ENCODE measurements at regions not wholly inside any gene's neighbourhood (a gene's known extent, or its start where the extent isn't known, plus 50 kb on each side); places are given as distances from the start of the nearest gene placed in this dataset.

DNA sequence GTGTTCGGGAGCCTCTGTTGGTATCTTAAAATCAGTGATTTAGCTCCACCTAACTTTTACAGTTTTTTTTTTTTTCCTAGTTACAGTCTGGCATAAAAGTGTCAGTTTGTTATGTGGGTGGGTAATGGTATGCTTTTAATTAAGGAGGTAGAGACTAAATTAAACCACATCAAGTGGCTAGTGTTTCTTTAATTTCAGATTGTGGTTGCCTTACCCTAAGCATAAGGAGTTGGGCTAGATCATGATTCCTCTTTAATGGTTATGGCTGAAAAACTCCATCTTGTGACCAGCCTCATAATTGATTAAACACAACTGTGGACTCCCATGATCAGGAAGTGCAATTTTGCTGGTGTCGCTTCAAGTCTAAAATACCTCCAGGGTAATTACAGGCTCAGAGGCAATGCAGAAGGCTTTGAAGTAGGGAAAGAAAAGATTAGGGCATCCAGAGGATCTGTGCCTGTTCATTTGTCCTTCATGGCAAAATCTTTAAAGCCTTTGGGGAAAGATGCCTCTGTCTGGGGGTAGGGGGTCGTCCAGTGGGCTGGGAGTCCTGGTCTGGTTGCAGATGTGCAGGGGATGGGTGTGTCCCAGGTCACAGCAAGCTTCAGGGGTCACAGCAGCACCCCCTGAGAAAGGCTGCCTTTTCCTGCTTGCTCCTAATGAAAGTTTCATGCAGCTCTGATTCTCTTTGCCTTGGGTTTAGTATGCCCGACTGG lies 579.2 kb downstream of the BCL11A start:
- DNase-seq (ENCODE audit: low read depth): no peak

DNA sequence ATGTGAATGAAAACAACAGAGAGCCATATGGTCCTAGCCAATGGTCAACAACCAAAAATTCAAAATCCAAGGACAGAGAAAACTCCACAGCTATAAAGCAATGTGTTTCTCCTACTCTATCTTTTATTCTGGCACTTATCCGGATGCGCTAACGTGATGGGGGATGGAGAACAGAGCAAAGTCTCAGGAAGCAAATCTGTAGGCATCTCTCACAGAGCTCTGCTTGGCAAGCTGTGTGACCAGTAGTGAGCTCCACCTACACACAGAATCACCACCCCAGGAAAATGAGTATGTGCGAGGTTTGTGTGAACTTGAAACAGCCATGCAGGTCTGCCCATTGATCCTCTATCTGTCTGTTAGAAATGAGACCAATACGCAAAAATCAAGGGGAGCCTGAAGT lies 584.3 kb downstream of the BCL11A start:
- DNase-seq (ENCODE audit: low read depth): no peak

DNA sequence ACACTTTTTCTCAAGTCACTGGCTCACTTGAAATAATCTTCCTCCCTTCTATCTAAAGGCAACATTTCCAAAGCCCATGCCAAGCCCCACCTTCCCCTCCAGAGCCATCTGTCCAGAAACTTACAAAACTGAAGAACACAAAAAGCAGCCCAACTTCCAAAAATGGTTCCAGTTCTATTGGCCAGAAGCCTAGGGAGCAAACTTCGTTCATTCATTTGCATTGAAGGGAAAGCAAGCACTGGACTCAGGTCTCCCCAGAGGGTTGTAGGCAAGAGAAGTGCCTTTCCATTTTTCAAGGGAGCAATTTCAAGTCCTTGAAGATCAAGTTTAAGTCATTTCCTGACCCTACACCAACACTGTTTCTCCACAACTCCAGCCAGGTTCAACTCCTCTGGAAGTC lies 585.0 kb downstream of the BCL11A start:
- no peak for DNase-seq (ENCODE audit: low read depth)

DNA sequence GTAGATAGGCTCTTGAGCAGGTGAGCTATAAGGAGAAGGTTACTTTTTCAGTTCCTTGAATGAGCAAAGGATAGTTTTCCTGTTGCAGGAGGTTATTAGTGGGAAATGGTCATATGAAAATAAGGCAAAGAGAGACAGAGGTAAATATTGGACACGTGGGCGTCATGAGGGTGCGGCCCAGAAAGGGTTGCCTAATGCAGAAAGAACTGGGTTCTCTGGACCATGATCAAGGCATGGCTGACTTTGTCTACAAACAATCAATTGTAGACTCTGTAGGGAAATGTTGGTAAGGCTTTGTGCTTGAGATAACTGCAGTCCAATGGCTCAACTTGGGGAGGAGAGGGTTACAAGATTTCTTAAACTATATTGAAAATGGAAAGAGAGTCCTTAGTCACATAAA lies 585.8 kb downstream of the BCL11A start:
- no peak for DNase-seq (ENCODE audit: low read depth)

DNA sequence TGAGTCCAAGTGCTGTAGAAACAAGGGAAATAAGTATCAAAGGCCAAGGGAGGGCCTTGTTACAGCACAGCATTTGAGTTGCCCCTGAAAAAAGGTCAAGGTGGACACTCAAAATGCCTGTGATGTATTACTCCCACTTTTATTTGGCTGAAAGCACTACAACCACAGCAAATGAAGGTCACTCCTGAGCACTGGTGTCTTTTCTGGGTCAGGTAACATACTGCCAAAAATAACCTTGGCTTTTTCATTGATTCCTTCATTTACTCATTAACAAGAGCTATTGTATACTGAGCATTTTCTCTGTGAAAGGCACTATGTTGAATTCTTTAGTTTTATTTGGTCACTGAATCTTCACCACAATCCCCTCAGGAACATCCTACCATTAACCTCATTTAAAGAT lies 590.3 kb downstream of the BCL11A start:
- DNase-seq (ENCODE audit: low read depth): no peak

DNA sequence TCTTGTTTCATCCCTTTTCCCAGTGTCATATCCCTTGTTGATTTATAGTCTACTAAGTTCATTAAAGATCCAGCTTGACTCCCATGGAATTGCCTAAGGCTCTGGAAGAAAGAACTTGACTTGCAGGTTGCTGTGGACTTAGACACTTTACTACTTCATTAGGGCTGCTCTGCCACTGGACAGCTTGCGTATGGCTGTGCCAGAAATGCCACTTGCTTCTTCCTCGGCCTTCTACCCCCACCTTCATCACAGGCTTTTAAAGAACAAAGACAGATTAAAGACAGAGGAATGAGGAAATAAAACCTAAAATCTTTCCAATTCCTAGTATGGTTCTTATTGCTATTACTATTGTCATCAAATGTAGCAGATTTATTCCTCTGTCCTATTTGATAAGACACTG lies 591.7 kb downstream of the BCL11A start:
- DNase-seq (ENCODE audit: low read depth): no peak

DNA sequence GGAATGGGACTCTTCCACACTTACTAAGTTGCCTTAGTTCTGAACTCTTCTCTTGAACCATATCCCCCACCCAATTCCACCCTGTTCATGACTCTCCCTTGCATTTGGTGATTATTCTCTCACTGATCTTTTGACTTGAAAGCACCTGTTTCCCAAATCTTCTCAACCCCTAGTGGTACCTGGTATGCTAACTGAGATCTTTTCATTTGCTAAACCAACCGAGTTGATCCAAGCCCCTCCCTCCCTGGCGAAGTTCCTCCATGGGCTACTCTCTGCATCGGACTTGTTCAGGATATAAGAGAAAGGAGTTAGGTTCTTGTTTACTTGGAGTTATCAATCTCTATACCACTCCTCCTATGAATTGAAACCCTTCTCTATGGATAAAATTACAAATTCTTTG lies 593.5 kb downstream of the BCL11A start:
- DNase-seq (ENCODE audit: low read depth): no peak

DNA sequence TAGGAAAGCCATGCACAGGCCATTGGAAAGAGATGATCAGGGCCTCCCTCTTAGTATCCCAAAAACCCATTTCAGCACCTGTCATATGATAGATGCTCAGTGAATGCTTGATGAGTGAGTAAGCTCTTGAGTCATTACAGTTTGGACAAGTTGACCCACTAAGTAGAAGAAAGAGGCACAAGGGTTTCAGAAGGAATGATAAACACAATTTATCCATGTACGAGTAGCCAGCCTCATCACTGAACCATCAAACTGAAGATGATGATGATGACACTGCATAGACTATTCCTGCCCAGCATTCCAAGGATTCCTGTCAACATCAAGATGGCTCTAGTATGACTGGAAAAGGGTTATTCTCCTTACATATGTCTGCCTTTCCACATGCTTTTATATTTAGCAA lies 596.0 kb downstream of the BCL11A start:
- DNase-seq (ENCODE audit: low read depth): no peak

DNA sequence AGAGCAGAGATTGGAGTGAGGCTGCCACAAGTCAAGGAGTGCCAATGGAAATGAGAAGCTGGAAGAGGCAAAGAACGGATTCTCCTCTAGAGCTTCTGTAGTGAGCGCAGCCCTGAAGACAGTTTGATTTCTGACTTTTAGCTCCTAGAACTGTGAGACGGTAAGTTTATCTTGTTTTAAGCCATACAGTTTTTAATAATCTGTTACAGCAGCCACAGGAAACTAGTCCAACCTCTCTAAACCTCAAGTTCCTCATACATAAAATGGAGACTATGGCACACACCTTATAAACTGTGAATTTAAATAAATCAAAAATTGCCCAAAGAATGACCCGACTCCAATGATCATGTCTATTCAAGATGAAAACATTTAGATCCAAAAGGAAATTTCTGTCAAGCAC lies 596.5 kb downstream of the BCL11A start:
- no peak for DNase-seq (ENCODE audit: low read depth)

DNA sequence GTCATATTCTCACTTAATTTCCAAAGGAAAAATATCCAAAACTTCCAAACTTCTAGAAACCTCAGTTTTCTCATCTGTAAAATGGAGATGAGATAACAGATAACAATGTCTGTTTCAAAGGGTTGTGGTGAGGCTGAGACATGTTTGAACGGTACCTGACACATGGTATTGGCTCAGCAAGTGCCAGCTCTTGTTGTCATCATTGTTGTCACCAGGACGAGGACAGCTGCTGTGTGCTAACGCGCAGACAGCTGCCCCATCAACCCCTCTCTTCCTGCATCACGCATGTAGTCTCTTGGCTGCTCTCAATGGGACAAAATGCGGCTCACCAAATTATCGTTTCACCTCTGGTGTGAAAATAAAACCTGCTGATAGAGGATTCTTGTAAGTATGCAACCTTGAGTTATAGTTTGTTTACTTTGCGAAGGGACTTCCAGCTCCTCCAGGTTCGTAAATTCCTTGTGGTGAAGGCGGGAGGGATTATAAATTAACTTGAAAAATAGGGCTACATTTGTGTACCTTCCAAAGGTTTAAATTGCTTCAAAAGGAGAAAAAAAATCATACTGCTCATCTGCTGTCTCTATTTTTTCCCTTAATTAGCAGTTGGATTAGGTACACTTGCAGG lies 605.4 kb downstream of the BCL11A start:
- no peak for DNase-seq (ENCODE audit: low read depth)

DNA sequence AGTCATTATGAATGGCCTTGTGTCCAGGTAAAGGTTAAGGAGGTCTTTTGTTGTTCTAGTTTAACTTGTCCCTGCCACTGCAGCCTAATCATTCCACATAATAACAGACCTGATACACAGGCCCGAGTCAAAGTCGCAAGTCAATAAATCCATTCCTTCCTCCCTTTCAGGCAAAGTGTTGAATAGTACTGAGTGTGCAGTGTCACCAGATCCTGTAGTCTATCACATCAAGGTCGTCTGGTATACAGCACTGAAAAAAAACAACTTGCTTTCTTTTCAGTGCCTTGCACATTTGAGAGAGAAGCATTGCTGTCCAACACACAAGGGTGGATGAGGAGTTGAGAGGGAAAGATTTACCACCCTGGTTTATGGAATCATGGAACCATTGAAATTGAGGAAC lies 606.2 kb downstream of the BCL11A start:
- DNase-seq (ENCODE audit: low read depth): no peak

DNA sequence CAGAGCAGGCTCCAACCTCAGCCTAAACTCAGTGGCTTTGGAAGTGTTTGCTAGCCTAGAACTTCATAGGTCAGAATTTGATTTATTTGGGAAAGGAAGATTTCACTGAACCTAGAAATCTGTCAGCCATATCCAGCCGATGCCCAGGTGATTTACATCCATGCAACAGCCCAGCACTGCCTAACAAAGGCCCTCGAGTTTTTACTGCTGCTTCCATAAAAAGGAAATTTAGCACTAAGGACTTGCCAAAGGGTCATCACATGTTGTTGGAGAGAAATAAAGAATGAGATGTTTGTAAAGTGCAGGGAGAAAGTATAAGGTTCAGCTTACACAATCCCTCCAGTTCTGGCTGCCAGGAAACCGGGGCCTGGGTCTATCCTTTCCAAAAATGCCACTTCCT lies 614.2 kb downstream of the BCL11A start:
- no peak for DNase-seq (ENCODE audit: low read depth)

DNA sequence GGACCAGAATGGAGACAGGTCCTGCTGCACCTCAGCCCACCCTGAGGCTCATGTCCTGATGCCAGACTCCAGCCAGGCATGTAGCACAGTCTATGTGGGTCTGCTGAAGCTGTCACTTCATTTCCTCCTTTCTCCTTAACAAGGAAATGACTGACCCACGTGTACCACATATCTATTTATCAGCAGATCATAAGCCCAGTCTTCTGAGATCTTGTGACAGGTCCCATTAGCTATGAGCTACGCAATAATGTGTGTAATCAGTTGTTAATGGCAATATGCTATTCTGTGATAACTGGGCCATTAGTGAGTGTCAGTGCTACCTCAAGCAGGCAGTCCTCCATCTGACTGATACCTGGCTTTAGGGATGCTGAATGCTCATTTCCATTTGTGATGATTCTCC lies 615.3 kb downstream of the BCL11A start:
- DNase-seq (ENCODE audit: low read depth): no peak

DNA sequence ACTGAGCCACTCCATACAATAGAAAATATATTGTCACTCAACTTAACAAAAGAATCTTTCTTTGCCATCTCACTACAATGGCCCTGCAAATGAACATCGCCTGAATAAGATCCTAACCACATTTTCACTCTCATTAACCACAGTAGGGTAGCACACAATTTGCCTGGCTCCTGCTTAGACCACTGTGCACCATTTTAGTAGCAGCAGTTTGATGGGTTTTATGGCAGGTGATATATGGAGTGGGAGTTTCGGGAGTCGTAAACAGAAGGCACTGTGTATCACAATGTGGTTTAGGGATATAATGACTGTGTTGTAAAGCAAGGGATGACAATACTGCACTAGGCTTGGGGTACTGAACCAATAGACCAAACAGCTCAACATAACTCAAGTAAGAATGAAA lies 617.4 kb downstream of the BCL11A start:
- DNase-seq (ENCODE audit: low read depth): no peak

DNA sequence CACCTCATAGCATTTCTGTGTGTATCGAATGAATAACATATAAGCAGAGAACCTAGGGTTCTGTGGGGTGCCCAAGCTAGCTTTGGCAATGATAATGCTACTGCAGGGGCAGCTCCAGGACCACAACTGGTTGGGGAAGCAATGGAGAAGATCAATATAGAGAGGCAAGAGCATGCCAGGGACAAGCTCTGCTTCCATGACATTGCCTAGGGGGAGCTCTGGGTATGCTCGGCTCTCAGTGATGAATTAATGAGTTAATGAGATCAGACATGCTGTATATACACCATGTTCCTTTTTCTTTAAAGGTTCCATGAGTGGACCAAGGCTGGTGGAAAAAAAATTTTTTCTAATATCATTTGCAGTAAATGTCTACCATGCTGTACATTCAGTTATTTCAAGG lies 618.4 kb downstream of the BCL11A start:
- no peak for DNase-seq (ENCODE audit: low read depth)

DNA sequence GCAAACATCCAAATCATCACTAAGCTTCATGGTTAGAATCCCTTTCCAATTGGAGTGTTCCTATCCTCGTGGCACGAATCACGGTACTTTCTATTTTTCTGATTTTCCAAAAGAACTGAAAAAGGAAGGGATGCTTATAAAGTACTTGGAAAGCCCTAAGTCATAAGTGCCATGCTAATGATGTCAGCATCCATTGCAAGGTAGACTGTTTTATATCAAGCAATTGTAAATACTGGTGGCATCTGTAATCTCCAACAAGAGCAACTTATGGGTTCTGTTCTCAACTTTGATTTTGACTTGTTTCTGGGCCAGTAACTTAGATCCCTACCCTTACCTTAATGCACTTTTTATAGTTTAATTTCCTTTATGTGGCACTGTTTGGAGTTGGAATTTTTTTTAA lies 619.5 kb downstream of the BCL11A start:
- no peak for DNase-seq (ENCODE audit: low read depth)

DNA sequence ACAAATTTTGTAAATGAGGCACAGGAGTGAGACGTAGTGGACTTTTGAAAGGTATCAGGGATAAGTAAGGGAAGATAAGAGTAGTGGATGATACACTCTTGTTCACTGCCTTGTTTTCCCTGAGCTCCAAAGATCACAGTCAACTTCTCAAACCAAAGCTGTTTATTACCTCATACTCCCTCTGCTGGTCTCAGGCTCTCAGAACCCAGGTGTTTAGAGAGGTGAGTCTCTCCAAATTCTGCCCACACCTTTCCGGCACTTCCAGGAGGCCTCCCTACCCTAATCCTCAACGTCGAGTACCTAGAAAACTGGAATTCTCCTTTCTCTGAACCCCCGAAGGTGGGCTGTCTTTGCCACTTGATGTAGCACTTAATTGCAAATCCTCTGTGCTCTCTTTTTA lies 621.1 kb downstream of the BCL11A start:
- DNase-seq (ENCODE audit: low read depth): no peak

DNA sequence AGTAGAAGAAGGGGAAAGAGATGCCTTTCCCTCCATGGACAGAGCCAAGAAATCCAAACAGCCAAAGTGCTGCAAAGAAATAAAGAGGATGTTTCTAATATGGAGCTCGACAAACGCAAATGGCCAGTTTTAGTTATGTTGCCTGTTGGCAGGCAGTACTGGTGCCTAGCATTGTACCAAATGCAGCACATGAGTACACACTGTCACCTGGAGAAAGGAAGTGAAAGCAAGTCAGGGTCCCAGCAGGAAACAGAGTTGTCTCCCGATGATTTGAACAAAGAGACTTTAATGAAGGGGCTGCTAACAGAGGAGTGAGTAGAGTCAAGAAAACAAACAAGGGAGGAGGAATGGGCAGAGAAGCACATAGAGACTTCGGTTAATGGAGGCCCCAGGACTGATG lies 623.0 kb downstream of the BCL11A start:
- DNase-seq (ENCODE audit: low read depth): no peak

DNA sequence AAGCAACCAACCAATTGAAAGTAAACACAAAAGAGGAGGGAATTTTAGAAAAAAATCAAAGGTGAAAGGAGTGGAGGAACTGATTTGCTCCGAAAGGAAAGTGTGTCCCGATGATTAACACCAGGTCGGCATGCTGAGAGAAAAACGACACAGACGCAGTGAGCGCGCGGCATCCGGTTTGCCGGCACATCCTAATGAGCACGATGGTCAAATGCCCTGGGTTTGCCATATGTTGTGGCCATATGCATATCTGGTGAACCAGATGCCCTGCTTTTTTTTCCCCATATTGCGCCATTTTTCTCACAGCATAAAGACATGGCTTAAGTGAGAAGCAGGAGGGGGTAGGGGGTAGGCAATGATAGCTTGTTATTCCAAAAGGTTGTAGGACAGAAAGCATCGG lies 626.7 kb downstream of the BCL11A start:
- DNase-seq (ENCODE audit: low read depth): no peak

DNA sequence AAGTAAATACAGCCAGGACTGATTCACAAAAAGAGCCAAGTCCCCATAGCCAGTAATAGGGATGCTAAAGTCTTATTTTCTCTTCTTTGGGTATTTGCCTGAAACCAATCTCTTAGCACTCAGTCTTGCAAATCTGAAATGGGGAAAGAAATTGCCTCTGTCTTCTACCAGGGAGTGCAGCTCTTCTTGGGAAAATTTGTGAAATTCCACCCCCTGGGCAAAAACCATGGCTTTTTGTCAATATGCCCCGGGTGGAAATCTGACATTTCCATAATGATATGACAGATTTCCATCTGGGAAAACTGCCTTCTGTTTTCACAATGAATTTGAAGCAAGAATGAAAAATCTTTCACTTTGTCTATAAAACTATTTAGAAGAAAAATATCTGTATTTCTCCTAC lies 628.1 kb downstream of the BCL11A start:
- no peak for DNase-seq (ENCODE audit: low read depth)

DNA sequence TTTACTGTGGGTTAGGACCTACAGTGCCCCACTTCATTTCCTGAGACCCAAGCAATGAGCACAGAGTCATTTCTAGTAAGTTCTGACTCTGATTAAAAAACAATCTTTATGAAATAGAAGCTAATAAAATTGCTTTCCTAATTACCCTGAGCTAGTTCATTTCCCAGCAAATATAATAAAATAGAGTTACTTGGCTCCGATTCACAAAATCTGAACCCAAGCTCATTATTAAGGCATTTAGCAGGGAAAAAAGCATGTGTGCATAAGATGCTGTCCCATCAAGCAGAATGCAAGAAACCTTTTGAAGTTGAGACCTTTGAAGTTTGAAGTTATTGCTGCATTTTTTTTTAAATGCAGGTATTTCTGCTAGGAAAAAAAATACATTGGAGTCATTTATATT lies 629.1 kb downstream of the BCL11A start:
- no peak for DNase-seq (ENCODE audit: low read depth)

DNA sequence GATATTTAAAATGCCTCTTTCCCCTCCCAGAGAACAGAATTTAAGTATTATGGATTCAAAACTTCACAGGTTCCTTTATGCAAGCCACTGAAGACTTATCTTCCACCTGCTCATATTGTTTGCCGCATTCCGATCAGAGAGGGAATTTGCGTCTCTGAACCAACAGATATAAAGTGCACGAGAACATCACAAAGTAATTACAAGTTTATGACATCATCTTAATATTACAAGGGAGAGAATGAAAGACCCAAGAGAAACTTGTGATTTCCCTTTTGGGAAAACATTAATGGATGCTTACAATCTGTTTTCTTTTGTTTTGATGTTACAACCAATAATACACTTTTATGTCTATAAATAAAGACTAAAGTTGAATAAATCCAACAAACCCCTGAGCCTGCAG lies 631.0 kb downstream of the BCL11A start:
- no peak for DNase-seq (ENCODE audit: low read depth)

DNA sequence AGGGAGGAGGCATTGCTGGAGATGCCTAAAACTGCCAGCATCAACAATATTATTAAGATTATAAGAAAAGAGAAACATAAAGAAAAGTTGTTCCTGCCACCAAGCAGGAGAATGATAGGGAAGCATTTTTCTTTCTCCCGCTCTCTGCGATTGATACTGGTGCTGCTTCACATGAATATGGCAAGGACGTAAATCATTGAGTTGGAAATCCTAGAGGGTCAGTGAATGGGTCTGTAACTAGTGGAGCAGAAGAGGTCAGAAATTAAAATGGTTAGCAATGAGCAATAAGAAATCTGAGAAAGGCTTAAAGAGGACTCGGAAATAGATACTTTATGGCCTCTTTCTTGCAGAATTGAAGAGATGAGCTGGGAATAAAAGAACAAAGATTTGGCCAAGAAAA lies 631.7 kb downstream of the BCL11A start:
- DNase-seq (ENCODE audit: low read depth): no peak

DNA sequence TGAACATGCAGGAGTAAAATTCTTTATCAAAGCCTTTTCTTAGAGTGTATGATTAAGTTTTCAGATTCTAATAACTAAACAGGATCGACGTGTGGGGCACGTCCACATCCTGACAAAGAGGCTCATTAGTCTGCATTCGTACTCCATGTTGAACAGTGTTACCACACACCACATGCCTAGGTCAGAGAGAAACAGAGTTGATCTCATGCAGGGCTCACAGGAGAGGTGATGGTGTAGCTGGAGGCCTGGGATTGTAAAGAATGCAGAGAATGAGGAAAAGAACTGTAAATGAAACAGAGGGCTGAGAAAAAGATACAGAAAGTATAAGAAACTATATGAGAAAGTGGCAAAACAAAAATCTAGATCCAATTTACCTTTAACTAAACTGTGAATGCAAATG lies 632.5 kb downstream of the BCL11A start:
- DNase-seq (ENCODE audit: low read depth): no peak

Data from activated T-cell treated with anti-CD3 and anti-CD28 coated beads for 24 hours (primary cell).